GM12873 (cell line): ENCODE measurements at regions not wholly inside any gene's neighbourhood (a gene's known extent, or its start where the extent isn't known, plus 50 kb on each side); places are given as distances from the start of the nearest gene placed in this dataset.

Source experiments
- CTCF ChIP-seq: IDR thresholded peaks from 2 replicates; pipeline ENCODE4 v1.5.1; 2012; ENCODE audit warnings: low read depth, mild to moderate bottlenecking, moderate library complexity, low read length, control low read depth; ENCODE audit not compliant: insufficient read depth; ENCODE audit errors: missing control alignments

- no peak for TF ChIP-seq CTCF
Measured at GRCh38 chr18:27242392-27243047, 57.4 kb upstream of the CHST9 start.

- TF ChIP-seq CTCF = no peak
Measured at GRCh38 chr18:27240383-27240782, 55.3 kb upstream of the CHST9 start.

- no peak for TF ChIP-seq CTCF
Measured at GRCh38 chr18:27239669-27240068, 54.6 kb upstream of the CHST9 start.

GRCh38 chr18:27235218-27235870 lies 50.2 kb upstream of the CHST9 start:
- TF ChIP-seq CTCF = no peak
